ENCODE measurements at regions not wholly inside any gene's neighbourhood (a gene's known extent, or its start where the extent isn't known, plus 50 kb on each side); places are given as distances from the start of the nearest gene placed in this dataset.

GRCh38 chr9:89801742-89802670, 197.2 kb downstream of the GADD45G start:
- DNase-seq: peak; percentile 20
- 85 to 89% methylated on average over 9 to 13 of the region's 13 CpGs for WGBS, 2 experiments (ENCODE audit: insufficient coverage in 1 of 2, insufficient read length in 1 of 2)
- no peaks in the 10 kb centered on the region for H3K36me3 ChIP-seq (ENCODE audit: control insufficient read depth, insufficient read depth, low read length)
- Mint-ChIP-seq H3K9me3 (no peaks in the 10 kb centered on the region), H3K4me3 (no peak overlapping the region), H3K27ac (no peak overlapping the region), H3K36me3 (ENCODE audit: low read depth) (no peaks in the 10 kb centered on the region), H3K4me1 (peaks cover 10% of the 10 kb centered on the region), H3K27me3 (ENCODE audit: insufficient read depth) (peaks cover 9% of the 10 kb centered on the region)
- H3K4me1 ChIP-seq (ENCODE audit: control insufficient read depth, insufficient read depth, low read length): no peaks in the 10 kb centered on the region
- H3K27me3 ChIP-seq (ENCODE audit: control insufficient read depth, insufficient read depth, low read length, poor library complexity, severe bottlenecking): no peaks in the 10 kb centered on the region
- H3K27ac ChIP-seq (ENCODE audit: low read depth, low read length): no peak overlapping the region
- H3K4me3 ChIP-seq (ENCODE audit: low read length): no peak overlapping the region
- H3K9me3 ChIP-seq (ENCODE audit: control insufficient read depth, low read length): no peaks in the 10 kb centered on the region
- no peak for TF ChIP-seq CTCF (conservative IDR thresholded peaks at IDR 0.05)
- H3K9ac ChIP-seq (ENCODE audit: extremely low read depth, low read length, poor library complexity, severe bottlenecking): no peak overlapping the region

- WGBS, 2 experiments (ENCODE audit: insufficient coverage in 1 of 2, insufficient read length in 1 of 2): 90 to 91% methylated on average over 6 to 8 of the region's 8 CpGs
- no peaks in the 10 kb centered on the region for H3K4me1 ChIP-seq (ENCODE audit: control insufficient read depth, insufficient read depth, low read length)
- no peak for TF ChIP-seq CTCF (conservative IDR thresholded peaks at IDR 0.05)
- Mint-ChIP-seq H3K36me3 (ENCODE audit: low read depth) (no peaks in the 10 kb centered on the region), H3K27me3 (ENCODE audit: insufficient read depth) (peaks cover 9% of the 10 kb centered on the region), H3K4me3 (no peak overlapping the region), H3K27ac (no peak overlapping the region), H3K9me3 (no peaks in the 10 kb centered on the region), H3K4me1 (peaks cover 12% of the 10 kb centered on the region)
- no peaks in the 10 kb centered on the region for H3K27me3 ChIP-seq (ENCODE audit: control insufficient read depth, insufficient read depth, low read length, poor library complexity, severe bottlenecking)
- H3K27ac ChIP-seq (ENCODE audit: low read depth, low read length): no peak overlapping the region
- no peak overlapping the region for H3K4me3 ChIP-seq (ENCODE audit: low read length)
- peak; percentile 35 for DNase-seq
- H3K9ac ChIP-seq (ENCODE audit: extremely low read depth, low read length, poor library complexity, severe bottlenecking): no peak overlapping the region
- H3K36me3 ChIP-seq (ENCODE audit: control insufficient read depth, insufficient read depth, low read length): no peaks in the 10 kb centered on the region
- no peaks in the 10 kb centered on the region for H3K9me3 ChIP-seq (ENCODE audit: control insufficient read depth, low read length)
These were observed 198.1 kb downstream of the GADD45G start for GRCh38 chr9:89802781-89803355.

GRCh38 chr9:89803403-89803802, 198.6 kb downstream of the GADD45G start:
- Histone ChIP-seq H3K4me1 (ENCODE audit: control insufficient read depth, insufficient read depth, low read length) (no peaks in the 10 kb centered on the region), H3K9me3 (ENCODE audit: control insufficient read depth, low read length) (no peaks in the 10 kb centered on the region), H3K27me3 (ENCODE audit: control insufficient read depth, insufficient read depth, low read length, poor library complexity, severe bottlenecking) (no peaks in the 10 kb centered on the region), H3K4me3 (ENCODE audit: low read length) (no peak overlapping the region), H3K9ac (ENCODE audit: extremely low read depth, low read length, poor library complexity, severe bottlenecking) (no peak overlapping the region), H3K27ac (ENCODE audit: low read depth, low read length) (no peak overlapping the region), H3K36me3 (ENCODE audit: control insufficient read depth, insufficient read depth, low read length) (no peaks in the 10 kb centered on the region)
- no peak for TF ChIP-seq CTCF (conservative IDR thresholded peaks at IDR 0.05)
- peak; percentile 8 for DNase-seq
- 97 to 98% methylated on average over 7 of the region's 7 CpGs for WGBS, 2 experiments (ENCODE audit: insufficient coverage in 1 of 2, insufficient read length in 1 of 2)
- Mint-ChIP-seq H3K27me3 (ENCODE audit: insufficient read depth) (peaks cover 9% of the 10 kb centered on the region), H3K4me1 (peaks cover 15% of the 10 kb centered on the region), H3K36me3 (ENCODE audit: low read depth) (no peaks in the 10 kb centered on the region), H3K9me3 (no peaks in the 10 kb centered on the region), H3K4me3 (no peak overlapping the region), H3K27ac (no peak overlapping the region)

Data from endodermal cell (in vitro differentiated cells).